H9 (cell line): ENCODE measurements at regions not wholly inside any gene's neighbourhood (a gene's known extent, or its start where the extent isn't known, plus 50 kb on each side); places are given as distances from the start of the nearest gene placed in this dataset.

Source experiments
- DNase-seq: peaks from one replicate; pipeline ENCODE4 v3.0.0-alpha.2; 2017
- H2AFZ ChIP-seq: one replicate; pipeline ENCODE4 v1.6.1; 2013; ENCODE audit warnings: mild to moderate bottlenecking, low read length, control low read depth, moderate library complexity
- H2AK5ac ChIP-seq: 2 replicates; pipeline ENCODE4 v1.6.1; 2013; ENCODE audit warnings: low read length, control low read depth, mixed read lengths; ENCODE audit not compliant: insufficient read length
- H2BK120ac ChIP-seq: one replicate; pipeline ENCODE4 v1.6.1; 2013; ENCODE audit warnings: low read depth, mild to moderate bottlenecking, low read length, control low read depth, inconsistent platforms; ENCODE audit not compliant: poor library complexity, severe bottlenecking
- H2BK12ac ChIP-seq: 2 replicates; pipeline ENCODE4 v1.6.1; 2013; ENCODE audit warnings: low read length, control low read depth, mixed read lengths, low read depth; ENCODE audit not compliant: insufficient read length
- H2BK15ac ChIP-seq: 2 replicates; pipeline ENCODE4 v1.6.1; 2013; ENCODE audit warnings: low read depth, low read length, control low read depth
- H2BK20ac ChIP-seq: one replicate; pipeline ENCODE4 v1.6.1; 2013; ENCODE audit warnings: low read depth, mild to moderate bottlenecking, low read length, control low read depth, inconsistent platforms; ENCODE audit not compliant: poor library complexity, severe bottlenecking
- H2BK5ac ChIP-seq: 2 replicates; pipeline ENCODE4 v1.6.1; 2013; ENCODE audit warnings: low read length, control low read depth, mixed read lengths; ENCODE audit not compliant: insufficient read length
- H3K14ac ChIP-seq: 2 replicates; pipeline ENCODE4 v1.6.1; 2013; ENCODE audit warnings: low read length, control low read depth; ENCODE audit not compliant: insufficient read depth
- H3K18ac ChIP-seq: 2 replicates; pipeline ENCODE4 v1.6.1; 2013; ENCODE audit warnings: low read depth, mild to moderate bottlenecking, mixed read lengths, low read length, control low read depth; ENCODE audit not compliant: insufficient read length
- H3K23ac ChIP-seq: 2 replicates; pipeline ENCODE4 v1.6.1; 2013; ENCODE audit warnings: low read length, control low read depth, mixed read lengths, low read depth; ENCODE audit not compliant: insufficient read length
- H3K23me2 ChIP-seq: 2 replicates; pipeline ENCODE4 v1.6.1; 2013; ENCODE audit warnings: low read depth, mild to moderate bottlenecking, mixed read lengths, low read length, control low read depth; ENCODE audit not compliant: insufficient read length, poor library complexity, severe bottlenecking
- H3K27ac ChIP-seq: 2 replicates; pipeline ENCODE4 v1.5.1; 2013; ENCODE audit warnings: low read length, control low read depth, mixed read lengths, low read depth; ENCODE audit not compliant: insufficient read length
- H3K27me3 ChIP-seq: 2 replicates; pipeline ENCODE4 v1.6.1; 2013; ENCODE audit warnings: low read length, control low read depth, inconsistent platforms; ENCODE audit not compliant: insufficient read depth
- H3K4ac ChIP-seq: 2 replicates; pipeline ENCODE4 v1.6.1; 2013; ENCODE audit warnings: low read depth, mild to moderate bottlenecking, control low read depth, inconsistent platforms, low read length, moderate library complexity
- H3K4me1 ChIP-seq: 2 replicates; pipeline ENCODE4 v1.6.1; 2013; ENCODE audit warnings: low read length, control low read depth, inconsistent platforms; ENCODE audit not compliant: insufficient read depth
- H3K4me2 ChIP-seq: 2 replicates; pipeline ENCODE4 v1.6.1; 2013; ENCODE audit warnings: low read length, control low read depth, mixed read lengths; ENCODE audit not compliant: insufficient read length, insufficient read depth
- H3K56ac ChIP-seq: 2 replicates; pipeline ENCODE4 v1.6.1; 2013; ENCODE audit warnings: low read depth, mild to moderate bottlenecking, mixed read lengths, low read length, control low read depth; ENCODE audit not compliant: insufficient read length
- H3K79me1 ChIP-seq: 2 replicates; pipeline ENCODE4 v1.6.1; 2013; ENCODE audit warnings: low read depth, mild to moderate bottlenecking, moderate library complexity, low read length, control low read depth, inconsistent platforms; ENCODE audit not compliant: insufficient read depth, poor library complexity, severe bottlenecking
- H3K79me2 ChIP-seq: 2 replicates; pipeline ENCODE4 v1.6.1; 2013; ENCODE audit warnings: low read length, control low read depth, inconsistent platforms; ENCODE audit not compliant: insufficient read depth
- H3K9ac ChIP-seq: 2 replicates; pipeline ENCODE4 v1.6.1; 2013; ENCODE audit warnings: low read length, control low read depth, mixed read lengths; ENCODE audit not compliant: insufficient read length; ENCODE audit errors: extremely low read depth
- H3K9me3 ChIP-seq: one replicate; pipeline ENCODE4 v1.6.1; 2013; ENCODE audit warnings: low read depth, low read length, inconsistent platforms; ENCODE audit not compliant: control insufficient read depth
- H3T11ph ChIP-seq: one replicate; pipeline ENCODE4 v1.6.1; 2013; ENCODE audit warnings: mild to moderate bottlenecking, low read length, control low read depth, inconsistent platforms
- H4K20me1 ChIP-seq: one replicate; pipeline ENCODE4 v1.6.1; 2013; ENCODE audit not compliant: control insufficient read depth, insufficient read length, insufficient read depth
- H4K5ac ChIP-seq: 2 replicates; pipeline ENCODE4 v1.6.1; 2013; ENCODE audit warnings: low read depth, mild to moderate bottlenecking, mixed read lengths, low read length, control low read depth; ENCODE audit not compliant: insufficient read length
- H4K8ac ChIP-seq: replicated peaks from 2 replicates; pipeline ENCODE4 v1.6.1; 2013; ENCODE audit warnings: low read length, control low read depth, mixed read lengths, low read depth; ENCODE audit not compliant: insufficient read length
- H4K91ac ChIP-seq: 2 replicates; pipeline ENCODE4 v1.6.1; 2013; ENCODE audit warnings: low read depth, mild to moderate bottlenecking, moderate library complexity, mixed read lengths, low read length, control low read depth; ENCODE audit not compliant: insufficient read length
- H3K27ac Mint-ChIP-seq, 3 experiments: 2 replicates in 2 of 3; 3 replicates in 1 of 3; pipeline ENCODE4 v1.8.0; 2020 to 2021; ENCODE audit warnings: mixed read lengths in 3 of 3, mild to moderate bottlenecking in 1 of 3, moderate library complexity in 1 of 3
- H3K27me3 Mint-ChIP-seq: 2 replicates; pipeline ENCODE4 v1.8.0; 2021; ENCODE audit warnings: low read depth, mild to moderate bottlenecking, moderate library complexity, mixed read lengths
- H3K36me3 Mint-ChIP-seq, 3 experiments: 2 replicates in 2 of 3; 3 replicates in 1 of 3; pipeline ENCODE4 v1.8.0; 2020 to 2021; ENCODE audit warnings: low read depth in 3 of 3, mixed read lengths in 3 of 3; ENCODE audit not compliant: insufficient read depth in 1 of 3
- H3K4me1 Mint-ChIP-seq, 2 experiments: 2 replicates each; pipeline ENCODE4 v1.8.0; 2020; ENCODE audit warnings: mixed read lengths in 2 of 2
- H3K4me3 Mint-ChIP-seq, 2 experiments: 2 replicates in 1 of 2; 3 replicates in 1 of 2; pipeline ENCODE4 v1.8.0; 2020 to 2021; ENCODE audit warnings: mild to moderate bottlenecking in 2 of 2, mixed read lengths in 2 of 2, moderate library complexity in 1 of 2
- H3K9me3 Mint-ChIP-seq, 2 experiments: 2 replicates in 1 of 2; 3 replicates in 1 of 2; pipeline ENCODE4 v1.8.0; 2020; ENCODE audit warnings: mild to moderate bottlenecking in 2 of 2, mixed read lengths in 2 of 2, moderate library complexity in 1 of 2
- WGBS: extraction: QIAGEN DNeasy Blood & Tissue Kit; methylation state at CpG from one replicate; pipeline ENCODE4 v1.1.7; 2013; ENCODE audit warnings: missing lambda C conversion rate, low lambda C conversion rate, mixed read lengths; ENCODE audit not compliant: insufficient read length; ENCODE audit errors: extremely low coverage; 5-methylcytosine and 5-hydroxymethylcytosine counted together
- TF ChIP-seq, protein P1 (sequence below): fragments of 200-600 bp; sonication (generic); conservative IDR thresholded peaks from 3 replicates; pipeline ENCODE4 v1.8.0; 2021; ENCODE audit warnings: antibody characterized with exemption, mild to moderate bottlenecking

DNA sequence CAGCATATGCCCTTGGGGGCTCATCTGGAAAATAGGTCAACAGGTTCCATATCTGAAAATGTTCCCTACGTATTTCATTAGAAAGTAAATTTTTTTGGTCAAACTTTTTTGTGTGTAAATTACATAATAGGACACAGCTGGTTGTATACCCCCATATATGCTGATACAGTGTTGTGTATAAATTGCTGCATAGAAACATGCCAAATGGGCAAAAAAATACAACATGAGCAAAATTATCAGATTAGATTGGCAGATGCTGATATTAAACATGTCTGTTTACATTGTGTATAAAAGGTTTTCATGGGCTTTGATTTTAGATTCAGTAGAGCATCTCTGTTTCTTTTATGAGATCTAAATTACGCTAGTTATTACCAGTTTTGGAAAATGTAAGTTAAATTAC lies 2223.0 kb downstream of the MAT2B start:
- Histone ChIP-seq H3K23ac (no peak overlapping the region), H2BK15ac (no peak overlapping the region), H3K9me3 (no peaks in the 10 kb centered on the region), H3T11ph (no peak overlapping the region), H3K14ac (no peak overlapping the region), H3K4me2 (no peak overlapping the region), H2AFZ (no peak overlapping the region), H3K27me3 (no peaks in the 10 kb centered on the region), H3K27ac (no peak overlapping the region), H3K4ac (no peak overlapping the region), H3K4me1 (no peaks in the 10 kb centered on the region), H3K9ac (no peak overlapping the region), H3K56ac (no peak overlapping the region), H4K8ac (no peak overlapping the region), H2BK12ac (no peak overlapping the region), H3K79me1 (no peaks in the 10 kb centered on the region), H3K79me2 (no peaks in the 10 kb centered on the region), H4K91ac (no peak overlapping the region), H2BK120ac (no peak overlapping the region), H3K18ac (no peak overlapping the region), H2AK5ac (no peak overlapping the region), H4K5ac (no peak overlapping the region), H3K23me2 (no peaks in the 10 kb centered on the region), H2BK5ac (no peak overlapping the region), H4K20me1 (no peaks in the 10 kb centered on the region), H2BK20ac (no peak overlapping the region)
- Mint-ChIP-seq H3K27me3 (no peaks in the 10 kb centered on the region), H3K36me3 (no peaks in the 10 kb centered on the region), H3K27ac (no peak overlapping the region), H3K9me3 (peaks cover 0 to 4% of the 10 kb centered on the region in 2 experiments; a peak in 2 of 5 replicates), H3K4me3 (no peak overlapping the region), H3K4me1 (no peaks in the 10 kb centered on the region)
- TF ChIP-seq, protein P1, sequence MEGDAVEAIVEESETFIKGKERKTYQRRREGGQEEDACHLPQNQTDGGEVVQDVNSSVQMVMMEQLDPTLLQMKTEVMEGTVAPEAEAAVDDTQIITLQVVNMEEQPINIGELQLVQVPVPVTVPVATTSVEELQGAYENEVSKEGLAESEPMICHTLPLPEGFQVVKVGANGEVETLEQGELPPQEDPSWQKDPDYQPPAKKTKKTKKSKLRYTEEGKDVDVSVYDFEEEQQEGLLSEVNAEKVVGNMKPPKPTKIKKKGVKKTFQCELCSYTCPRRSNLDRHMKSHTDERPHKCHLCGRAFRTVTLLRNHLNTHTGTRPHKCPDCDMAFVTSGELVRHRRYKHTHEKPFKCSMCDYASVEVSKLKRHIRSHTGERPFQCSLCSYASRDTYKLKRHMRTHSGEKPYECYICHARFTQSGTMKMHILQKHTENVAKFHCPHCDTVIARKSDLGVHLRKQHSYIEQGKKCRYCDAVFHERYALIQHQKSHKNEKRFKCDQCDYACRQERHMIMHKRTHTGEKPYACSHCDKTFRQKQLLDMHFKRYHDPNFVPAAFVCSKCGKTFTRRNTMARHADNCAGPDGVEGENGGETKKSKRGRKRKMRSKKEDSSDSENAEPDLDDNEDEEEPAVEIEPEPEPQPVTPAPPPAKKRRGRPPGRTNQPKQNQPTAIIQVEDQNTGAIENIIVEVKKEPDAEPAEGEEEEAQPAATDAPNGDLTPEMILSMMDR = no peak
- WGBS = no CpG with 5 or more reads among the region's 2 CpGs
- no peak for DNase-seq
